Kidney tubule cell (primary cell): ENCODE measurements at regions not wholly inside any gene's neighbourhood (a gene's known extent, or its start where the extent isn't known, plus 50 kb on each side); places are given as distances from the start of the nearest gene placed in this dataset.

Source experiments
- DNase-seq: peaks from one replicate; pipeline ENCODE4 v3.0.0-alpha.2; 2018; ENCODE audit warnings: low spot score

DNA sequence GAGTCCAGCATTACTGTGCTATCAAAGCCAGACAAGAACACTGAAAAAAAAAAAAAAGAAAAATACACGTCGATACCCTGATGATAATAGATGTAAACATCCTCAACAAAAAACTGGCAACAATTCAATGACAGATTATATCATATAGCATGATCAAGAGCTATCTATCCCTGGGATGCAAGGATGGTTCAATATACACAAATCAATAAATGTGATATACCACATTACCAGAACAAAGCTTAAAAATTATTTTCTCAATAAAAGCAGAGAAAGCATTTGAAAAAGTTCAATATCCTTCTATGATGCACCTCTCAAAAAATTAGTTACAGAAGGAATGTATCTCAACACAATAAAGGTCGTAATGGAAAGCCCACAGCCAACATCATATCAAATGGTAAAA lies 332.8 kb upstream of the MMADHC start:
- no peak for DNase-seq

DNA sequence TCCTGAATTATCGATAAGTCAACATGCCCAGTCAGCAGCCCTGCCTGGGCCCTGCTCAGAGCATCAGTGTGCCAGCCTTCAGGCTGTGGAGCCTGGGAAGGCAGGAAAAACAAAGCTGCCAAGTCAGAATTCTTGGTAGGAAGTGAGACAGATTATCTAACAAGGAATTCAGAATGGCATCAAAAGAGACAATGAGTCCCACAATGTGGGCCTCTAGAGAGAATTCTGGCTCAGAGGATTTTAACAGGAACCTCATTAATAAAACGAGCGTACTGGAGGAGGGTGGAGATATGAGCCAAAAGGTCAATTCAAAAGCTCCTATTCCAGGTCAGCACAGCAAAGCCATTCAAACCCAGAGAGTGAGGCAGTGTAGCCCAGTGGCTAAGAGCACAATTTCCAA lies 327.6 kb upstream of the MMADHC start:
- DNase-seq = no peak

GRCh38 chr2:149908726-149909683 lies 321.4 kb upstream of the MMADHC start:
- DNase-seq = no peak

- DNase-seq = no peak
These were observed 319.3 kb upstream of the MMADHC start for GRCh38 chr2:149906886-149907285.

DNA sequence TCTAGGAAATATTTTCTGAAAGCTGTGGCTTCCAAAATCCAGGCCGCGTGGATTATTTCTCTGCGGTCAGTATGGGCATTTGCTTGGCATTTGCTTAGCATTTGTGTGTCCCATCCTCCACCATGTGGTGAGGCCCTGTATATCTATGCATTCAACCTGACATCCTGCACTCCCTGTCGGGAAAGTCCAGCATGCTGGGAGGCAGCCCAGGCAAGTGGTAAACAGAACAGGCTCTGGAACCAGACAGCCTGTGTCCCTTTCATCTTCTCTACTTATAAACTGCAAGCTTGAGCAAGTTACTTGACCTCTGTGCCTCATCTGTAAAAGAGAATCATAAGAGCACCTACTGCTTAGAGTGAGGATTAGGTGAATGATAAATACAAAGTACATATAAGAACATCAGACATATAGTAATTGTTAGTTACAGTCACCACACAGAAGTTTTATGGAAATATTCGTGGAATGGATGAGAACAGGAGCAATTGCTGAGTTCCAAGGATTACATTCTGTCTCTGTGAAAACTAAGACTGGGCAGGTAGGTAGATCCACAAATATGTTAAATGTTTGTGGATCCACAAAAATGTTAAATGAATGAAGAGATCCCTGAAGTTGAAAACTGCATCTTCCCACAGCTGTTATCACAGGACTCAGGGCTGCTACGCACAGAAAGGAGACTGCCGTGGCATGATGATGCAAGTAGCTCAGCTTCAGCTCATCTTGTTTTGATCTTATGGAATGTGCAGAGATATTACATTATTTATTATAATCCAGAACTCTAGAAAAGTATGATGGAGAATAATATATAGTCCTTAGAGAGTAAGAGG lies 317.0 kb upstream of the MMADHC start:
- no peak for DNase-seq

- DNase-seq = no peak
These were observed 316.1 kb upstream of the MMADHC start for GRCh38 chr2:149903626-149904025.

DNA sequence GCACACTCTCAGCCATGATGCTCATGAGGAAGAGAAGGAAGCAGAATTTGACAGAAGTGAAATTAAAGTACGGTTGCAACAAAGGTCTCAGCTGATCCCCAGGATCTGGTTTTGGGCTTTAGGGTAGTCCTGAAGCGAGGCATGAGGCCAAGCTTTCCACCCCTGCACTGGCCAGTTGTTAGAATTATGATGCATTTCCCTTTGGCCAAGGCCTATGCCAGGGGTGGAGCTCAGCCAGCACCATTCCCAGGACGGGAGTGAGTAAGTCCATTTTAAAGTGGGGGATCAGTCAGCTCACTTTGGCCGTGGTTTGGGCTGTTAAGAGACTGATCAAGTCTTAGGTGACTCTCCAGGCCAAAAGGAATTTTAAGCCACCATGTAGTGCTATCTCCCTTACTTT lies 314.5 kb upstream of the MMADHC start:
- DNase-seq = no peak

GRCh38 chr2:149901231-149901859 lies 313.8 kb upstream of the MMADHC start:
- DNase-seq = no peak

DNA sequence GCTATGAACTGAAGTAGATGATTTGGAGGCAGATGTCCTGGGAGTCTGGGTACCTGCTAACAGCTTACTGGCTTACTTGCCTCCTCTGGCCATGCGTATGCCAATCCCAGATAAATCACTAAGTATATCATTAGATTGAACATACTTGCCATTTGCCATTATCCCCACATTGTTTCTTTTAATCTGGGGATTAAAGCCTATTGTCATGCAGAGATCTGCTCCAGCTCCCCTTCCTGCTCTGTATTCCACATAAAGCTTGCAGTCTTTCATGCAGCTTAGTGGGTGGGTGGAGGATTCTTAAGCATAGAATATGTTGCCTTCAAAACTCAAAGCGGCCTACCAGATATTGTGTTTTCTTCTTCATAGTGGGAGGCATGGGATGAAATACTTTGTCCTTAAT lies 311.8 kb upstream of the MMADHC start:
- no peak for DNase-seq

GRCh38 chr2:149894760-149895159 lies 307.2 kb upstream of the MMADHC start:
- peak; percentile 61 for DNase-seq

DNA sequence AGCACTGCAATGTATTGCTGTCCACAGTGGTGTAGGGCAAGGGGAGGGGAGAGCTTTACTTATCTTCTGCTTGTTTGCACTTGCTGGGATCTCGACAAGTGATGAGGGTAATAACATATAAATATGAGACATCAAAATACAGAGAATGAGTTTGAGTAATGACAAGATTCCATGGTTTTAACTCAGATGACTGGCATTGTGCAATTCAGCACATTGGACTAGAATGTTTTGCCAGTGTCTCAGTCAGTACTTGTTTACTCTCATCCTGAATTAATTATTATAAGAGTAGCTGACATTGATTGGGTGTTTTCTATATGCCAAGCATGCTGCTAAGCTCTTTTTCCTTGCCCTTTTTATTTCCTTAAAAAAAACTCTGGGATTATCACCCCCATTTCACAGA lies 306.7 kb upstream of the MMADHC start:
- peak; percentile 21 for DNase-seq

DNA sequence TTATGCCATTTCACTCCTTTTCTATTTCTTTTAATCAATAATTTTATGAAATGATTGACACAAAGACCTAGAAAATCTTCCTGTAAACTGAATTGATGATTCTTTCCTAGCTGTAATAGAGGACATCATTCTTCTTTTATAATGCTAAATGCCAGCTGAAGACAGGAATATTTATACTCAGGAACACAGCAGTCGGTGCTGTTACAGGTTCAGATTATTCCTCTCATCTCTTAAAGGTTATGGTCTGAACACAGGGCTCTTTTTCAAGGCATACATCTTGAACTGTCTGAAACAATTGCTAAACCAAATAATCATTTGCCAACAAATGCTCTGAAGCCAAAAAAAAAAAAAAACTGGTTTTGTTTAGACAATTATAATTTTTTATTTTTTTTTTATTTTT lies 305.0 kb upstream of the MMADHC start:
- DNase-seq = no peak

DNA sequence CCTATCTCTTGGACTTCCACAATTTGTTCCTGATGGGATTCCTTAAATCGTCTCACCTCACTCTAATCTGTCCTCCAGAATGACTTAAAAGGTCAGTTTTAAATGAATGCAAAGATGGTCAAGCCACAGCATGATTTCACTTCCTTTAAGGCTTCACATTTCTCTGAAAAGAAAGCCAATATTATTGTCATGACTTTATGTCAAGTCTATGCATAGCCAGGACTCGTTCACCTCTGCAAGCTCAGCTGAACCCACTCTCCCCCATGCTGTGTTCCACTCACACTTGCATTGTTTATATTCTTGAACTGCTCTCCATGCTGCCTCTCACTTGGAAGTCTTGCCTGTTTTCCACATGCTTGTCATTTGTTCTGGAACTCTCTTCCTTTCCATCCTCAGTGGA lies 298.4 kb upstream of the MMADHC start:
- DNase-seq = no peak

- DNase-seq = peak; percentile 42
These were observed 297.9 kb upstream of the MMADHC start for GRCh38 chr2:149885468-149885867.

DNA sequence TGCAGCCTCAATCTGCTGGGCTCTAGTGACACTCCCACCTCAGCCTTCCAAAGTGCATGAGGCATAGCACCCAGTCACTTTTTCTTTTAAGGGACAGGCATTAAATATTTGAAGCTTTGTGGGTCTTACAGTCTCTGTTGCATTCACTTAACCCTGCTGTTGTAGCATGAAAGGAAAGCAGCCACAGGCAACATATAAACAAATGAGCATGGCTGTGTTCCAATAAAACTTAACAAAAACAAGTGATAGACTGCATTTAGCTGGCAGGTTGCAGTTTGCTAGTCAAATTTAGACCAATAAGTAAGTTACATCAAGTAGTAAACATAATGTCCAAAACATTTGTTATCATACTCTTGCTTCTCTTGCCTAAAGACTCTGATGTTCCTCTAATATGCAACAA lies 297.3 kb upstream of the MMADHC start:
- no peak for DNase-seq

GRCh38 chr2:149877913-149878312 lies 290.3 kb upstream of the MMADHC start:
- DNase-seq = peak; percentile 95

DNA sequence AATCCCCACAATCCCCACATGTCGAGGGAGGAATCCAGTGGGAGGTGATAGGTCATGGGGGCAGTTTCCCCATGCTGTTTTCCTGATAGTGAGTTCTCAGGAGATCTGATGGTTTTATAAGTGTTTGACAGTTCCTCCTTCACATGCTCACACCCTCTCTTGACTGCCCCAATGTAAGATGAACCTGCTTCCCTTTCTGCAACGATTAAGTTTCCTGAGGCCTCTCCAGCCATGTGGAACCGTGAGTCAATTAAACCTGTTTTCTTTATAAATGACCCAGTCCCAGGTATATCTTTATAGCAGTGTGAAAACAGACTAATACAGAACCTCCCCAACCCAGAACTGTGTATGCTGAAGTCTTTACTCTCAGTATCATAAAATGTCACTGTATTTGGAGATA lies 289.5 kb upstream of the MMADHC start:
- DNase-seq = peak; percentile 76

- DNase-seq = no peak
These were observed 286.4 kb upstream of the MMADHC start for GRCh38 chr2:149873936-149874335.

DNA sequence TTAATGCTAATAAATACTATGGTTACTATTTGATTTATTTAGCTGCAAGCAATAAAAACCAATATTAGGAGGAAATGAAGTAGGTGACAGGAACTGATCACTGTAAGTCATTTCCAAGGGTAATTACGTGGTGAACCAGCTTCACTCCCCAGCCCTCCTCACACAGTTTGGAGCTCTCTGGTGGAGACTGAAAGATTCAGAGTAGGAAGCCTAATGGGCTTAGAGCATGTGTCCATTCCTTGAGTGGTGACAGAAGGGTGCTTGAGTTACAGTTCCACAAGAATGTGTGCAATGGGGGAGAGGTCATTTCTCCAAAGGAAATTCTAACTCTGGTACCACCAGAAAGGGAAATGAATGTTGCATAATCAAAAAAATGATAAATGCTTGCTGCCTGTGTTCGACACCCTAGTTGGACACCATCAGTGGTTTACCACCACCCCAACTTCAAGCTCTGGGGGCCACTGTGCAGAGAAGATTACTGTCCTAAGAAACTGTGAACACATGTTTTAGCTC lies 285.1 kb upstream of the MMADHC start:
- DNase-seq = no peak

GRCh38 chr2:149872041-149872440 lies 284.5 kb upstream of the MMADHC start:
- no peak for DNase-seq

- DNase-seq = no peak
These were observed 283.7 kb upstream of the MMADHC start for GRCh38 chr2:149871091-149871885.

DNA sequence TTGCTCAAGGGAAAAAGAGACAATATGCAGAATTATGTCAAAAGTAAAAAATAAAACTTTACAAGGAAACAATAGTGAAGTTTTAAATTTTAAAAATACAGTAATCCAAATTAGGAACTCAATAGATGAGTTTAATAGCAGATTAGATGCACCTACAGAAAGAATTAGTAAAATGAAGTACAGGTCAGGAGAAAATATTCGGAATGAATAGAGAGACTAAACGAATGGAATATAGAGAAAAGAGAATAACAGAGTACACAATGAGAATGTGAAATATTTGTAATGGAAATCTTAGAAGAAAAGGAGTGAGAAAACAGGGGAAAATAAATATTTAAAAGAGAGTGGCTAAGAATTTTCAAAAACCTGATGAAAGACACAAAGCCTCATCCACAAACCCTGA lies 275.7 kb upstream of the MMADHC start:
- no peak for DNase-seq
